ENCODE measurements at regions not wholly inside any gene's neighbourhood (a gene's known extent, or its start where the extent isn't known, plus 50 kb on each side); places are given as distances from the start of the nearest gene placed in this dataset.

- no peak for TF ChIP-seq ZNF425 (CRISPR knock-in tag; conservative IDR thresholded peaks at IDR 0.05)
- no peak for TF ChIP-seq CREM (CRISPR knock-in tag; IDR thresholded peaks at IDR 0.05)
- TF ChIP-seq KAT7 (CRISPR knock-in tag; IDR thresholded peaks at IDR 0.05; ENCODE audit: borderline replicate concordance) = no peak
- no peak for TF ChIP-seq ZBTB21 (CRISPR knock-in tag; IDR thresholded peaks at IDR 0.05; ENCODE audit: borderline replicate concordance)
- no peak for TF ChIP-seq NFATC4 (CRISPR knock-in tag; IDR thresholded peaks at IDR 0.05)
- TF ChIP-seq STAT6 (CRISPR knock-in tag; conservative IDR thresholded peaks at IDR 0.05; ENCODE audit: low read depth) = no peak
- TF ChIP-seq E2F4 (CRISPR knock-in tag; IDR thresholded peaks at IDR 0.05; ENCODE audit: borderline replicate concordance, low read depth) = no peak
- no peak for TF ChIP-seq PREB (CRISPR knock-in tag; IDR thresholded peaks at IDR 0.05; ENCODE audit: borderline replicate concordance)
- TF ChIP-seq MLX (CRISPR knock-in tag; IDR thresholded peaks at IDR 0.05) = no peak
- no peak for TF ChIP-seq SMAD3 (CRISPR knock-in tag; IDR thresholded peaks at IDR 0.05; ENCODE audit: borderline replicate concordance)
- TF ChIP-seq SOX15 (CRISPR knock-in tag; IDR thresholded peaks at IDR 0.05) = no peak
These were observed 415.8 kb downstream of the HRH4 start (continued) for GRCh38 chr18:24876266-24876665.

GRCh38 chr18:24877066-24877465 is 416.6 kb downstream of the HRH4 start:
- peaks cover 8% of the 10 kb centered on the region; the same call in 1 of the 2 replicates for H3K9me3 Mint-ChIP-seq
- ChIA-PET POLR2A (interaction anchor here (0.7 kb wide), 1 partner anchor 87 kb away, joined by 3 read pairs; no protein-coding TSS in a partner anchor), CTCF (interaction anchor here (1.3 kb wide), 1 partner anchor 324 kb away, joined by 3 read pairs; no protein-coding TSS in a partner anchor)
- no peak overlapping the region for H3K27ac Mint-ChIP-seq
- DNase-seq (ENCODE audit: low spot score) (no peak), ATAC-seq (no peak)
- H3K4me1 Mint-ChIP-seq = peaks cover 5% of the 10 kb centered on the region
- H3K4me3 Mint-ChIP-seq = no peak overlapping the region
- no peaks in the 10 kb centered on the region for H3K36me3 Mint-ChIP-seq
- H3K27me3 Mint-ChIP-seq (ENCODE audit: low read depth) = no peaks in the 10 kb centered on the region
- TF ChIP-seq ZNF263 (CRISPR knock-in tag; IDR thresholded peaks at IDR 0.05; ENCODE audit: low read depth) (no peak), E2F4 (CRISPR knock-in tag; IDR thresholded peaks at IDR 0.05; ENCODE audit: borderline replicate concordance, low read depth) (no peak), NFYB (CRISPR knock-in tag; conservative IDR thresholded peaks at IDR 0.05; ENCODE audit: low read depth) (no peak), IRF2 (CRISPR knock-in tag; IDR thresholded peaks at IDR 0.05; ENCODE audit: borderline replicate concordance, low read depth) (no peak), MAX (CRISPR knock-in tag; IDR thresholded peaks at IDR 0.05) (no peak), CTCF (IDR thresholded peaks at IDR 0.05) (no peak), PRDM15 (CRISPR knock-in tag; IDR thresholded peaks at IDR 0.05) (no peak), GABPB1 (CRISPR knock-in tag; IDR thresholded peaks at IDR 0.05) (no peak), OVOL2 (CRISPR knock-in tag; IDR thresholded peaks at IDR 0.05; ENCODE audit: borderline replicate concordance) (no peak), HMGA2 (CRISPR knock-in tag; IDR thresholded peaks at IDR 0.05) (no peak)

All from WTC11 (cell line).